Mesendoderm (in vitro differentiated cells): ENCODE measurements at regions not wholly inside any gene's neighbourhood (a gene's known extent, or its start where the extent isn't known, plus 50 kb on each side); places are given as distances from the start of the nearest gene placed in this dataset.

Source experiments
- DNase-seq: peaks from one replicate; pipeline ENCODE4 v3.0.0; 2013
- H2AK5ac ChIP-seq: 2 replicates; pipeline ENCODE4 v1.6.1; 2013; ENCODE audit warnings: low read length, inconsistent platforms
- H2BK120ac ChIP-seq: 2 replicates; pipeline ENCODE4 v1.6.1; 2013; ENCODE audit warnings: low read depth, mild to moderate bottlenecking, low read length, moderate library complexity, mixed read lengths
- H2BK15ac ChIP-seq: replicated peaks from 2 replicates; pipeline ENCODE4 v1.6.1; 2013; ENCODE audit warnings: low read depth, mild to moderate bottlenecking, moderate library complexity
- H2BK5ac ChIP-seq: 2 replicates; pipeline ENCODE4 v1.6.1; 2013; ENCODE audit warnings: low read length, inconsistent platforms
- H3K18ac ChIP-seq: 2 replicates; pipeline ENCODE4 v1.6.1; 2013; ENCODE audit warnings: mild to moderate bottlenecking, low read length, mixed read lengths
- H3K23ac ChIP-seq: one replicate; pipeline ENCODE4 v1.6.1; 2013; ENCODE audit warnings: low read length
- H3K27ac ChIP-seq: 2 replicates; pipeline ENCODE4 v1.5.1; 2013; ENCODE audit warnings: low read depth, mild to moderate bottlenecking, inconsistent platforms, low read length, moderate library complexity
- H3K27me3 ChIP-seq: 2 replicates; pipeline ENCODE4 v1.6.1; 2013; ENCODE audit warnings: low read length, control low read depth, mild to moderate bottlenecking, inconsistent platforms; ENCODE audit not compliant: insufficient read depth, poor library complexity
- H3K36me3 ChIP-seq: 2 replicates; pipeline ENCODE4 v1.6.1; 2013; ENCODE audit warnings: low read length, inconsistent platforms; ENCODE audit not compliant: control insufficient read depth, insufficient read depth
- H3K4ac ChIP-seq: one replicate; pipeline ENCODE4 v1.6.1; 2013; ENCODE audit warnings: low read depth, mild to moderate bottlenecking, low read length, moderate library complexity
- H3K4me1 ChIP-seq: 2 replicates; pipeline ENCODE4 v1.6.1; 2013; ENCODE audit warnings: low read depth, low read length, inconsistent platforms; ENCODE audit not compliant: control insufficient read depth
- H3K4me2 ChIP-seq: 2 replicates; pipeline ENCODE4 v1.6.1; 2013; ENCODE audit warnings: low read length
- H3K4me3 ChIP-seq: 2 replicates; pipeline ENCODE4 v1.5.1; 2013; ENCODE audit warnings: mild to moderate bottlenecking, low read length
- H3K56ac ChIP-seq: one replicate; pipeline ENCODE4 v1.6.1; 2013; ENCODE audit warnings: low read length
- H3K79me1 ChIP-seq: 2 replicates; pipeline ENCODE4 v1.6.1; 2013; ENCODE audit warnings: low read length, inconsistent platforms
- H3K79me2 ChIP-seq: 2 replicates; pipeline ENCODE4 v1.6.1; 2013; ENCODE audit warnings: mild to moderate bottlenecking, low read length; ENCODE audit not compliant: control insufficient read depth, insufficient read depth
- H3K9ac ChIP-seq: 2 replicates; pipeline ENCODE4 v1.6.1; 2013; ENCODE audit warnings: low read length, inconsistent platforms
- H4K5ac ChIP-seq: one replicate; pipeline ENCODE4 v1.6.1; 2013; ENCODE audit warnings: low read length
- H4K8ac ChIP-seq: one replicate; pipeline ENCODE4 v1.6.1; 2013; ENCODE audit warnings: low read depth, mild to moderate bottlenecking, control low read depth, low read length, moderate library complexity
- WGBS: extraction: QIAGEN DNeasy Blood & Tissue Kit; methylation state at CpG from one replicate; pipeline ENCODE4 v1.1.7; 2013; ENCODE audit warnings: low lambda C conversion rate, missing lambda C conversion rate; ENCODE audit not compliant: insufficient coverage; ENCODE audit errors: extremely low coverage; 5-methylcytosine and 5-hydroxymethylcytosine counted together

- H3K18ac ChIP-seq: no peak overlapping the region
- H4K5ac ChIP-seq: no peak overlapping the region
- no peaks in the 10 kb centered on the region for H3K27me3 ChIP-seq
- no peak for DNase-seq
- H2AK5ac ChIP-seq: no peak overlapping the region
- no peak overlapping the region for H3K4ac ChIP-seq
- no peaks in the 10 kb centered on the region for H3K79me1 ChIP-seq
- no peak overlapping the region for H3K23ac ChIP-seq
- no peak overlapping the region for H3K9ac ChIP-seq
- H3K36me3 ChIP-seq: no peaks in the 10 kb centered on the region
- H3K27ac ChIP-seq: no peak overlapping the region
- no peak overlapping the region for H3K56ac ChIP-seq
- no peaks in the 10 kb centered on the region for H3K79me2 ChIP-seq
- H3K4me3 ChIP-seq: no peak overlapping the region
- H2BK5ac ChIP-seq: no peak overlapping the region
- H3K4me2 ChIP-seq: no peak overlapping the region
- H2BK15ac ChIP-seq: no peak overlapping the region
- H4K8ac ChIP-seq: no peak overlapping the region
- H3K4me1 ChIP-seq: no peaks in the 10 kb centered on the region
- no peak overlapping the region for H2BK120ac ChIP-seq
- WGBS: no CpG with 5 or more reads among the region's 3 CpGs
Measured at GRCh38 chr1:218741852-218742251, 396.7 kb downstream of the TGFB2 start.

- no peak overlapping the region for H3K9ac ChIP-seq
- WGBS: no CpG with 5 or more reads among the region's 6 CpGs
Measured at GRCh38 chr1:218742467-218743262, 397.5 kb downstream of the TGFB2 start.

DNA sequence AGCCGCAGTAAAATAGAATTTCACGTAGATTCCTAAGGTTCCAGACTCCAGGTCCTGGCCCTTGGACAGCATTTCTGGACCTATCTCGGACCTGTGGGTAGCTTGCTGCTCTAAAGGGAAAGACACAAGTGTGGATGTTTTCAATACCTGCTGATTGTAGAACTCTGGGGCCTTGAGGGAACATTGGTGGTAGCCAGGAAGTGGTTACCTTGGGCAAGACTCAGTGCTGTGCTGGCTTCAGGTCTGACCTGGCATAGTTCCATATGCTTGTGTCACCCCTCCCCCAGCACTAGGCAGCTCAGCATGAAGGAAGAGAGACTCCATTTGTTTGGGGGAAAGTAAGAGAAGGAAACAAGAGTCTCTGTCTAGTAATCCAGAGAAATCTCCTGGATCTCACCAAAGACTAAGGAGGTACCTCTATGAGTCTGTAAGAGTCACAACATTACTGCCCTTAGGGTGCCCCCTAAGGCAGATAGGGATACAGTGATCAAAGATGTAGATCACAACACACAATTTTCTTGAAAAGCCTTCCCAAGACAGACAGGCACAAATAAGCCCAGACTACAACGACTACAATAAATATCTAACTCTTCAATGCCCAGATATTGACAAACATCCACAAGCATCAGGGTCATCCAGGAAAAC is 398.8 kb downstream of the TGFB2 start:
- Histone ChIP-seq H2AK5ac (no peak overlapping the region), H2BK120ac (no peak overlapping the region), H3K23ac (no peak overlapping the region), H3K36me3 (no peaks in the 10 kb centered on the region), H3K18ac (no peak overlapping the region), H3K79me2 (no peaks in the 10 kb centered on the region), H4K8ac (no peak overlapping the region), H3K27ac (no peak overlapping the region), H3K56ac (no peak overlapping the region), H3K4ac (no peak overlapping the region), H3K4me1 (no peaks in the 10 kb centered on the region), H3K4me3 (no peak overlapping the region), H3K4me2 (no peak overlapping the region), H2BK15ac (no peak overlapping the region), H3K79me1 (no peaks in the 10 kb centered on the region), H3K9ac (no peak overlapping the region), H4K5ac (no peak overlapping the region), H2BK5ac (no peak overlapping the region), H3K27me3 (no peaks in the 10 kb centered on the region)
- no CpG with 5 or more reads among the region's 4 CpGs for WGBS
- DNase-seq: no peak

More at GRCh38 chr1:218742467-218743262, 397.5 kb downstream of the TGFB2 start:
- H2AK5ac ChIP-seq: no peak overlapping the region
- H4K5ac ChIP-seq: no peak overlapping the region
- H3K4me2 ChIP-seq: no peak overlapping the region
- no peak overlapping the region for H3K18ac ChIP-seq
- H2BK120ac ChIP-seq: no peak overlapping the region
- no peak overlapping the region for H2BK15ac ChIP-seq
- no peak overlapping the region for H3K23ac ChIP-seq
- no peaks in the 10 kb centered on the region for H3K79me2 ChIP-seq
- DNase-seq: peak; percentile 37
- H4K8ac ChIP-seq: no peak overlapping the region
- no peaks in the 10 kb centered on the region for H3K79me1 ChIP-seq
- H3K27me3 ChIP-seq: no peaks in the 10 kb centered on the region
- H2BK5ac ChIP-seq: no peak overlapping the region
- no peak overlapping the region for H3K4me3 ChIP-seq
- H3K36me3 ChIP-seq: no peaks in the 10 kb centered on the region
- no peaks in the 10 kb centered on the region for H3K4me1 ChIP-seq
- no peak overlapping the region for H3K56ac ChIP-seq
- H3K4ac ChIP-seq: no peak overlapping the region
- no peak overlapping the region for H3K27ac ChIP-seq

DNA sequence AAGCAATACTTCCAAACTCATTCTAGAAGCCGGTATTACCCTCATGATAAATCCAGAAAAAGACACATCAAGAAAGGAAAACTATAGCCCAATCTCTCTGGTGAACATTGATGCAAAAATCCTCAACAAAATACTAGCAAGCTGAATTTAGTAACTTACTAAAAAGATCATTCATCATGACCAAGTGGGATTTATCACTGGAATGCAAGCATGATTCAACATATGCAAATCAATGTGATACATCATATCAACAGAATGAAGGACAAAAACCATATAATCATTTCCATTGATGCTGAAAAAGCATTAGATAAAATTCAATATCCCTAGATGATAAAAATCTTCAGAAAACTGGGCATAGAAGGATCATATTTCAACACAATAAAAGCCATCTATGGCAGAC is 402.9 kb downstream of the TGFB2 start:
- no peak overlapping the region for H2BK120ac ChIP-seq
- no peak overlapping the region for H4K8ac ChIP-seq
- H3K4ac ChIP-seq: no peak overlapping the region
- no peaks in the 10 kb centered on the region for H3K36me3 ChIP-seq
- H3K27ac ChIP-seq: no peak overlapping the region
- no peak overlapping the region for H2BK5ac ChIP-seq
- no CpG with 5 or more reads among the region's 1 CpG for WGBS
- H2BK15ac ChIP-seq: no peak overlapping the region
- no peaks in the 10 kb centered on the region for H3K27me3 ChIP-seq
- H3K4me2 ChIP-seq: no peak overlapping the region
- no peak overlapping the region for H3K18ac ChIP-seq
- H3K9ac ChIP-seq: no peak overlapping the region
- DNase-seq: no peak
- no peaks in the 10 kb centered on the region for H3K79me1 ChIP-seq
- H3K4me3 ChIP-seq: no peak overlapping the region
- no peaks in the 10 kb centered on the region for H3K79me2 ChIP-seq
- no peaks in the 10 kb centered on the region for H3K4me1 ChIP-seq
- no peak overlapping the region for H2AK5ac ChIP-seq
- no peak overlapping the region for H3K23ac ChIP-seq
- H4K5ac ChIP-seq: no peak overlapping the region
- H3K56ac ChIP-seq: no peak overlapping the region

DNA sequence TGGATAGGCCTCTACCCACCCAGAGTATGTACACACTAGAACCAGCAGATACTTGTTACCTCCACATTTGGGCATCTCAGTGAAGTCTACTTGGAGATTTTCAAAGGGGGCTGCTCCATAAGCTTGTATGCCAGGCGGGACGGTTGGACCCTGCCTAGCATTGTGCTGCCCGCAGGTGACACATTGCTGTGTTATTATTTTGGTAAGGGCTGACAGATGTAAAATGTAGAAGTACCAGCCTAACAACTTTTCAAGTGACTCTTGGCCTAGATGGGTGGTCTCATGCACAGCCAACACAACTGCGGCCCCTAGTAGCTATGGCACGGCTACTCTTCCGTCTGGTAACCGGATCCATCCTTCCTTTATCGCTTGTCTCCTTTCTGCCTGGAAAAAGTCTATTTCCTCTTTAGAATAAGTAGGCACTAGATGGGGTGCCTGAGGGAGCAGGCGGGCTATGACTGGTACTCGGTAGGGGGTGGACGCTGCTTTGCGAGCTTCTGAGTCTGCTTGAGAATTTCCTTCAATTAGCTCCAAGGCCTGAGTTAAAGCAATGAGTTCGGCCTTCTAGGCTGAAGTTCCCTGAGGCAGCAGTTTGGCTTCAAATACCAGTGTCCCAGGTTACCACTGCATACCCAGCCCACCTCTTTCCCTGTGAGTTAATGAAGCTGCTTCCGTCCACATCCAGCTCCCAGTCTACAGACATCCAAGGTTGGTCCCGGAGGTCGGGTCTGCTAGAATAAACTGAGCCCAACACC is 405.3 kb downstream of the TGFB2 start:
- Histone ChIP-seq H2BK120ac (no peak overlapping the region), H4K8ac (no peak overlapping the region), H3K27ac (no peak overlapping the region), H3K18ac (no peak overlapping the region), H3K36me3 (no peaks in the 10 kb centered on the region), H3K4me1 (no peaks in the 10 kb centered on the region), H3K4me3 (no peak overlapping the region), H2BK15ac (no peak overlapping the region), H3K79me1 (no peaks in the 10 kb centered on the region), H4K5ac (no peak overlapping the region), H3K56ac (no peak overlapping the region), H3K4me2 (no peak overlapping the region), H3K4ac (no peak overlapping the region), H2AK5ac (no peak overlapping the region), H3K79me2 (no peaks in the 10 kb centered on the region), H3K27me3 (no peaks in the 10 kb centered on the region), H3K23ac (no peak overlapping the region), H3K9ac (no peak overlapping the region), H2BK5ac (no peak overlapping the region)
- no CpG with 5 or more reads among the region's 16 CpGs for WGBS
- DNase-seq: no peak
